Hindlimb muscle (tissue), 1 donor: ENCODE measurements at regions not wholly inside any gene's neighbourhood (a gene's known extent, or its start where the extent isn't known, plus 50 kb on each side); places are given as distances from the start of the nearest gene placed in this dataset.
"Not testable (repeated sequence)": the region's sequence is repeated elsewhere in the genome, so short reads cannot be mapped to it uniquely, and the experiment has no call there.

ENCODE experiments used
- DNase-seq: peaks from one replicate; pipeline ENCODE4 v3.0.0-alpha.2; 2013

DNA sequence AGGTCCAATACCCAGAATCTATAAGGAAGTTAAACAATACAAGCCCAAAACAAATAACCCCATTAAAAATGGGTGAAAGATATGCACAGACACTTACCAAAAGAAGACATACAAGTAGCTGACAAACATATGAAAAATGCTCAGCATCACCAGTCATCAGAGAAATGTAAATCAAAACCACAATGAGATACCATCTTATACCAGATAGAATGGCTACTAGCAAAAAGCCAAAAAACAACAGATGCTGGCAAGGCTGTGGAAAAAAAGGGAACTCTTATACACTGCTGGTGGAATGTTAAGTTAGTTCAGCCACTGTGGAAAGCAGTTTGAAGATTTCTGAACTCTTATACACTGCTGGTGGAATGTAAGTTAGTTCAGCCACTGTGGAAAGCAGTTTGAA lies 331.1 kb downstream of the KIF20B start:
- DNase-seq, result no peak

DNA sequence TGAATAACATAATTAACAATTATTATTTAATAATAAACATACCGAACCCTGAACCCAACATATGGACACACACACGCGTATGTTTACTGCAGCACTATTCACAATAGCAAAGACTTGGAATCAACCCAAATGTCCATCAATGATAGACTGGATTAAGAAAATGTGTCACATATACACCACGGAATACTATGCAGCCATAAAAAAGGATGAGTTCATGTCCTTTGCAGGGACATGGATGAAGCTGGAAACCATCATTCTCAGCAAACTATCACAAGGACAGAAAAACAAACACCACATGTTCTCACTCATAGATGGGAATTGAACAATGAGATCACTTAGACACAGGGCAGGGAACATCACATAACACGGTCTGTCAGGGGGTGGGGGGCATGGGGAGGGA lies 333.5 kb downstream of the KIF20B start:
- DNase-seq, result not testable (repeated sequence)

DNA sequence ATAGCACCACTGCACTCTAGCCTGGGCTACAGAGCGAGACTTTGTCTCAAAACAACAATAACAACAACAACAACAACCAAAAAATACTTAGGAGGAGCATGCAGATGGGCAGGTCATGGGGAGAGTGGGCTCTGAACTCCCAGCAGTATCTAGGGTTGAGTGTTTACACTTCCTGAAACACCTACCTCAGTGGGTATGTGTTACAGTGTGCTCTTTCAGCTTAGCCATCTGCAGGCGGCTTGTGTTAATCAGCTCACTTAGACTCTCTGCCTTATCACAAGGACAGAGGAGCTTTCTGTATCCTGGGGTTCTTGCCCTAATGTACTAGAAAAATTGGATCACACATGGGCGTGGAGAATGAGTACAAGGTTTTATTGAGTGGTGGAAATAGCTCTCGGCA lies 340.2 kb downstream of the KIF20B start:
- DNase-seq, result no peak

DNA sequence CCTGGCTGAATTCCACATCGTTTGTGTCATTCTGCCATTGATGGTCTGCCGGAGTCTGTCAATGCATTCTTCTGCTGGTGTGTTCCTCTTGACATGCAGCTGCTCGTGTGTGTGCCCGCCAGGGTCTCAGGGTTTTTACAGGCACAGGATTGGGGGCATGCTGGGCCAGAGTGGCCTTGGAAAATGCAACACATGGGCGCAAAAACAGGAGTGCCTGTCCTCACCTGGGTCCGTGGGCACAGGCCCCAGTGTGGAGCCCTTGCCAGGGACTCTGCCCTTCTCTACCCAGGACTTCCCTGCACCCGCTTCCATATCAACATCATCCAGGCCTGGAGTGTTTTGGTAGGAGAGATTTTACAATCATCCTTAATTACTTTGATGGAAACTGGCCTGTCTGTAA lies 340.7 kb downstream of the KIF20B start:
- no peak for DNase-seq

DNA sequence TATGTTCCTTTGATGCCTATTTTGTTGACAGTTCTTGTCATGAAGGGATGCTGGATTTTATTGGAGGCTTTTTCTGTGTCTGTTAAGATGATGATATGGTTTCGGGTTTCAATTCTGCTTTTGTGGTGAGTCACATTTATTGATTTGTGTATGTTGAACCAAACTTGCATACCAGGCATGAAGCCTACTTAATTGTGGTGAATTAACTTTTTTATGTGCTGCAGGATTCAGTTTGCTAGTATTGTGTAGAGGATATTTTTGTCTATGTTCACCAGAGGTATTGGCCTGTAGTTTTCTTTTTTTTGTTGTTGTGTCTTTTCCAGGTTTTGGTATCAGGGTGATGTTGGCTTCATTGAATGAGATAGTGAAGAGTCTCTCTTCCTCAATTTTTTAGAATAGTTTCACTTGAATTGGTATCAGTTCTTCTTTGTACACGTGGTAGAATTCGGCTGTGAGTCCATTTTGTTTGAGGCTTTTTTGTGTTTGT lies 345.9 kb downstream of the KIF20B start:
- no peak for DNase-seq

DNA sequence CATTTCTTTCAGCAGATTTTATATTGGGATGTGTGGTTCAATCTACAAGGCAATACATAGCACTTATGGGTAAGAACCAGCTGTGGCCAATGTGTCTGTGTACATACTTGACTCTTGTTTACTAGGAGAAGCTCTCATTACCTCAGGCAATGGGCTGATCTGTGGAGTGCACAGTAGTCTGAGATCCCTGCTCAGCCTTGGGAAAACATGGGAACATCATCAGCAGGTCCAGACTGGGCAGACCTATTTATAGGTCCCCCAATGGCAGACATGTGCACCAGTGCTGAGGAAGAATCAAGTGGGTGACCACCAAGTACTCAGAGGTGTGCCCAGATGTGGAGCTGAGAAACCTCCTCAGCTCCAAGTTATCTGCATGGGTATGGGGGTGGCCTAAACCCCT lies 349.7 kb downstream of the KIF20B start:
- no peak for DNase-seq

DNA sequence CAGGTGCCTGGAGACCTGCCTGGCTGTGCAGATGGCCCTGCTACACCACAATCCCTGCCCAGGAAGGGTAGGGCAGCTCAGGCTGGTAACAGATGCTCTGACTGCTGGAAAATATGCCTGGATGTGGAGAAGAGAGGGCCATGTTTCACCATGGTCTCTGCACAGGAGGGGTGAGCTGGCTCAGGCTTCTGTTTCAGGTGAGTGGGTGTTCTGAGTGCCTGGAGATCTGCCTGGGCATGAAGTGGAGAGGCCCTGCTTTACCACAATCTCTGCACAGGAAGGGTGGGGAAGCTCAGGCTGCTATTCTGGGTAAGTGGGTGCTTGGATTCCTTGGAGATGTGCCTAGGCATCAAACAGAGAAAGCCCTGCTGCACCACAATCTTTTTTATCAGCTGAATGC lies 350.1 kb downstream of the KIF20B start:
- DNase-seq, result no peak

DNA sequence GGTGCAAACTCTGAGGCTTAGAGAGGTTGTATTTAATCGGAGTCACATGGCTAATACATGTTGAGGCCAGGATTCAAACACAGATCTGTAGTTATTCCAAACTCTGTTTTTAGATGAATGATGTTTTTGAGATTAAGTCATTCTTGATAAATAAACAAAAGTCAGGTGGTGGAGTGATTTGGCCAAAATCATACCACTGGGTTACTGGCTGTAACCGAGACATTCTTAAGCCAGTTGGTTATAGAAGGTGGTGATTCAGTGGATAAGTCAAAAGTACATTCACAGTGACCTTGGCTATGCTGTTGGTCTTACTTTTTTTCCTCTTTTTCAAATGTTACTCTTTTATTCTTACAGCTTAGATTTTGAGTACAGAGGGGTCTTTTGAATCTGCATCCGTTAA lies 361.4 kb downstream of the KIF20B start:
- no peak for DNase-seq

DNA sequence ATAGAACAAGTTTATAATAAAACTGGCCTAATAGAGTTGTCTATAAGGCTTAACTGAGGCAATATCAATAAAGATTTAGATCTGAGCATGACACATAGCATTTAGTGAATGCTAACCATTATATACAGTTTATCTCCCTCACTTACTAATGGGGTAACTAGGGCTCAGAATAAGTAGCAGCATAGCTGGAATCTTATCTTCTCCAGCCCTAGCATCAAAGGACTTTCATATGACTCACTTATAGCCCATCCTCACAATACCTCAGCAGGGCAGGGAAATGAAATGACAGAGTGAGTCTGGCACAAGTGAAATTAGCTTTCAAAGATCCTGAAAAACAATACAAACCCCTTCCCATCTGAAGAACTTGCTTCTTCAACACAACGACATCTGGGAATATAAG lies 362.9 kb downstream of the KIF20B start:
- no peak for DNase-seq

DNA sequence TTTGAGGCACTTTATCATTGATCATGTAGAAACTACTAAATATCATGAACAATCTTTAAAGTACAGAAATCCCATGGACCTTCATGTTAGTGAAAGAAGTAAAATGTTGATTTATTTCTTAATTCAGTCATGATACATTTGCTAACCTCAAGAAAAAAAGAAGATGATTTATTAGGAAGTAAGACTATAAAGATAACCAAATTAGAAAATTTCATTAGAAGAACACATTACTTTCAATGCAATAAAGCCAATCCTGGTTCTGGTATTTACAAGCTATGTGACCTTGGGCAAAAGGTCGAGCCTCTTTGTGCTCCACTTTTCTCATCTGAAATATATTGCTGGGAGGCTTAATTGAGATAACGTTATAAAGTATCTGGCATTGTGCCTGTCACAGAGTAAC lies 365.0 kb downstream of the KIF20B start:
- no peak for DNase-seq

DNA sequence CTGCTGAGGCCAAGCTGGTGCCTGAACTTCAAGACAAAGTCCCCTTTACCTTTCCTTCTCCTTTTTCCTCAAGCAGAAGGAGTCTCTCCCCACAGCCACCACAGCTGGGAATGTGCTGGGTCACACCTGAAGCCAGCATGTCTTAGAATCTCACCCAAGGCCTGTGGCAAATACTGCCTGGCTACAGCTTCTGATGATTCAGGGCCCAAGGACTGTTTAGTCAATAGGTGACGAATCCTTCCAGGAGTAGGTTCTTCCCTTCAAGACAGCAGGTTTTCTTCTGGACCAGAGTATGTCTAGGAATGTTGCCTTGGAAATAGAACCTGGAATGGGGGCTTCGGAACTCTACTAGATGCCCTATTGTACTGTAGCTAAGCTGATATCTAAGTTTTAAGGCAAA lies 374.6 kb downstream of the KIF20B start:
- no peak for DNase-seq

DNA sequence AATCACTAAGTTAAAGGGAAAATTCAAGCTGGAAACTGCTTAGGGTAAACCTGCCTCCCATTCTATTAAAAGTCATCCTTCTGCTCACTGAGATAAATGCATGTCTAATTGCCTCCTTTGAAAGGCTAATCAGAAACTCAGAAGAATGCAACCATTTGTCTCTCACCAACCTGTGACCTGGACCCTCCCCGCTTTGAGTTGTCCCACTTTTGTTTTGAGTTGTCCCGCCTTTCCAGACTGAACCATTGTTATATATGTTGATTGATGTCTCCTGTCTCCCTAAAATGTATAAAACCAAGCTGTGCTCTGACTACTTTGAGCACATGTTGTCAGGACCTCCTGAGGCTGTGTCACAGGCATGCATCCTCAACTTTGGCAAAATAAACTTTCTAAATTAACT lies 378.4 kb downstream of the KIF20B start:
- no peak for DNase-seq

DNA sequence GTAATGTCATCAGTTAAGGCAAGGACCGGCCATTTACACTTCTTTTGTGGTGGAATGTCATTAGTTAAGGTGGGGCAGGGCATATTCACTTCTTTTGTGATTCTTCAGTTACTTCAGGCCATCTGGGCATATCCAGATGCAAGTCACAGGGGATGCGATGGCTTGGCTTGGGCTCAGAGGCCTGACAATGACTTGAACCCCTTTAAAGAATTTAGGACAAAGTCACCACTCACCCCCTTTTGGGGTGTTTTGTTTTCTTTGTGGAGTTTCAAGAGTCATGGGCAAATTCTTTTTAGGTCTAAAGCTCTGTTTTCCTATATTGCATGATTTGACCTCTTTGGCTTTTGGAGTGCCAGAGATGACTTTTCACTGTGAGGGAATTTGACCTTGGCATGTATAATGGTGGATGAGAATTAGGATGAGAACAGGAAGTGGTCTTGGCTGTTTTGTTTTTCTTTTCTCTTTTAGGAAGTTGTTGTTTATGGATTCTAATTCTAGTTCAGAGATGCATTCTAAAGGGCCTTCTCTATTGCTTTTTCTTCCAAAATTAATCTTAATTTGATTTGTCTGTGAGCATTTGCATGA lies 385.3 kb downstream of the KIF20B start:
- DNase-seq, result not testable (repeated sequence)

DNA sequence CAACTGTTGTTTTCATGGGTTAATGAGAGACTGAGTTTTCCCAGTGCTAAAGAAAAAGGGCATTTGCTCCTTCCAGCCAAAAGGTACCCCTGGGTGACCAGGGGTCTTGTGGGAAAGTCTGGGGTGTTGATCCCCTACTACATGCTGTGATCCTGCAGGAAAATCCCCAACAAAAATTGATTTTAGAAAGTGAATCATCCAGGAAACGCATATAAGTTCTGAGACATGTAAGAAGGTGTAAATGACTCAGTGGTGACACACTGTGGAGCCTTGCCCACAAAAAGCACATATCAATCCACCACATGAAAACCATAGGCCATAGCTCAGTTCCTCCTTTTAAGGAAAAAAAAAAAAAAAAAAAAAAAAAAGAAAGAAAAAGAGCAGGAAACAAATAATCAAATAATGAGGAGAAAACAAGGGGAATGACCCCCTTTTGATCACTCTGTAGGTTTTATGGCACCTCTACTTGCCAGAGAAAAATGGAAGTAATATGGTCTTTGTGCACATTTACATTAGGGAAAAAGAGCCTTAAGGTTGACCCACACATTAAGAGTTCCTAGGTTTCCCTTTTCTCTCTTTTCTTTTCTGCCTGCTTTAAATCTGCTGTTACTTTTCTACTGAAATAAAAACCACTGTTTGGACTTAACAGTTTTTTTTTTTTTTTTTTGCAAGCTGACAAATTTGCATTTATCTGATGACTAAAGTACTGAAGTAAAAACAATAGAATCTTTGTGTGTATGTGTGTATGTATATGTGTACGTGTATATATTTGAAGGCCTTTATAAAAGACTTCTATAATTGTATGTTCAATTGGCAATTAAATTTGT lies 386.0 kb downstream of the KIF20B start:
- no peak for DNase-seq

DNA sequence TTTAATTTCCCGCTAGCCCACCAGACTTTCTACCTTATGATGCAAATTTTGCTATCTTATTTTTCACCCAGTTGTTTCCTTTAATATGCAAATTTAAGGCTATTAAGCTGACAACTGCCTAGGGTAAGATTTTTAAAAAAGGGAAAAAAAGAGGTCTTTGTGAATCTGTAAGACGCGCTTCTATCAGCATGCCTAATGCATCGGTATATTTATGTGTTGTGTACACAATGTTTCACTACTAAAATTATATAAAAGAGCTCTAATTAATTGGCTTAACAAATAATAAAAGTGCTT lies 386.6 kb downstream of the KIF20B start:
- DNase-seq, result no peak

DNA sequence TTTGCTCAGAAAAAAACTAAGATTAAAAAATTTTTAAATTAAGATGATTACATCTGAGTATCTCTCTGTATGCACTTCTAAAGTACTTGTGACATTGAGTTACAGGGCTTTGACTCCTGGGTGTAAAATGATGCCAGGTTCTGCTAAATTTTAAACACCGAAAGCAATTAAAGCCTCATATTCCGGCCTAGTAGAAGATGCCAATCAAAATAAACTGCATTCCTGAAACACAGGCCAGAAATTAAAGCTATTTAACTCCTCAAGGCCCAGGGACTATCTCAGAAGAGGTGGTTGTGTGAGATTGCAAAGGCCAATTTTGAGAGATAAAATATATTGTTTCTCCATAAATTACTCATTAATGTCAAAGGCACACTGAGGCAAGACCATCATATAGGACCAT lies 388.3 kb downstream of the KIF20B start:
- DNase-seq, result no peak

DNA sequence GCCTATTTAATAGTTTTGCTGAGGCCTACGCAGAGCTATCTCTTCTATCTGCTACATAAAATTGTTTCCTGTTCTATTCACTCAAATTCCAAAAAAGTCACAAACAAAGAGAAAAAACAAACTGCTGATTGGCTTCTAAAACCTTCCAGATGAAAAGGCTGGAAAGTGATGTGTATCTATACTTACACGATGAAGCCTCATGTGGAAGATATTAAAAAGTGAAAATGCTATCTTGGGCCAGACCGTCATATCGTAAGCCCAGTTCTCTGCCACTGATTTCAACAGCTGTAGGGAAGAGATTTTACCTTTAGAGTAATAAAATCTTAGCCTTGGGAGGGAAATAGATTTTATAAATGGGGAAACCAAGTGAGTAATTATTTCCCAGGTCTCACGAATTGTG lies 394.8 kb downstream of the KIF20B start:
- peak; percentile 9 for DNase-seq

DNA sequence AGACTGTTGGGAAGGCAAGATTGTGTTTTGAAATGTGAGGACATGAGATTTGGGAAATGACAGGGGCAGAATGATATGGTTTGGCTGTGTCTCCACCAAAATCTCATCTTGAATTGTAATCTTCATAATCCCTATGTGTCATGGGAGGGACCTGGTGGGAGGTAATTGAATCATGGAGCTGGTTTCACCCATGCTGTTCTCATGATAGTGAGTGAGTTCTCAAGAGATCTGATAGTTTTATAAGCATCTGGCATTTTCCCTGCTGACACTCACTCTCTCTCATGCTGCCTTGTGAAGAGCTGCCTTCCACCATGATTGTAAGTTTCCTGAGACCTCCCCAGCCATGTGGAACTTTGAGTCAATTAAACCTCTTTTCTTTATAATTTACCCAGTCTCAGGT lies 406.2 kb downstream of the KIF20B start:
- not testable (repeated sequence) for DNase-seq

DNA sequence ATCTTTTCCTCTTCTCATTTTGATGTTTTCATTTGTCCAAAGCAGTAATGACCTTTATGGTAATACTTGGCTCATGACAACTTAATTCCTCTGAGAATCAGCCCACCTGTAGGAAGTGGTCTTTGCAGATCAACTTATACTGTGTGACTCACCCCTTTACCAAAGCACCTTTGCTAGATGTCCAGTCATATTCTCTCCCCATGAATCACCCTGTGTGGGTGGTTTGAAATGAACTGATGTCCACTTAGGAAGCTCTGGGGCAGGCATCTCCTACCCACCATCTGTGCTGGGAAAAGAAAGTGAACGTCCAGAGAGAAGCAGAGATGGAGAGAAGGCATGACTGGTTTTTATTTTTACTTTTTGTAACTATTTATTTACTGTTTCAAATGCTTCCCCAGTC lies 410.3 kb downstream of the KIF20B start:
- no peak for DNase-seq

DNA sequence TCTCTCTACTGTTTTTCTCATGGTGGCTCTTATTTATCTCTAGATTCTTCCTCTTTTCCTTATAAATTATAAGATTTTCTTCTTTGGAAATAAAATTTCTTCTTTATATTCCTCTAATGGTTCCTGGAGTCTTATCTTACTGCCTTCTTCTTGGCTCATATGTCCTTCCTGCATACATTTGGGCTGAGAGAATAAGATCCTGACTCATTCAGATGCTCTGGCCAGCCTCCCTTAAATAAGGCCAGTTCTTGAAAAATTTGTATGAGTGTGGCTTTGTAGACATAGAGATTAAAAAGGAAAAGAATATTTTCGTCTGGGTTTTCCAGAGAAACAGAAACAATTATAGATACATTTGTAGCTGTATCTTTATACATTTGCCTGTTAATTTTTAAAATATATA lies 411.3 kb downstream of the KIF20B start:
- no peak for DNase-seq

DNA sequence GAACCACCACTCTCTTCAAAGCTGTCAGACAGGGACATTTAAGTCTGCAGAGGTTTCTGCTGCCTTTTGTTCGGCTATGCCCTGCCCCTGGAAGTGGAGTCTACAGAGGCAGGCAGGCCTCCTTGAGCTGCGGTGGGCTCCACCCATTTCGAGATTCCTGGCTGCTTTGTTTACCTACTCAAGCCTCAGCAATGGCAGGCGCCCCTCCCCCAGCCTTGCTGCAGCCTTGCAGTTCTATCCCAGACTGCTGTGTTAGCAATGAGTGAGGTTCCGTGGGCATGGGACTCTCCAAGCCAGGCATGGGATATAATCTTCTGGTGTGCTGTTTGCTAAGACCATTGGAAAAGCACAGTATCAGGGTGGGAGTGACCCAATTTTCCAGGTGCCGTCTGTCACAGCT lies 417.2 kb downstream of the KIF20B start:
- not testable (repeated sequence) for DNase-seq

DNA sequence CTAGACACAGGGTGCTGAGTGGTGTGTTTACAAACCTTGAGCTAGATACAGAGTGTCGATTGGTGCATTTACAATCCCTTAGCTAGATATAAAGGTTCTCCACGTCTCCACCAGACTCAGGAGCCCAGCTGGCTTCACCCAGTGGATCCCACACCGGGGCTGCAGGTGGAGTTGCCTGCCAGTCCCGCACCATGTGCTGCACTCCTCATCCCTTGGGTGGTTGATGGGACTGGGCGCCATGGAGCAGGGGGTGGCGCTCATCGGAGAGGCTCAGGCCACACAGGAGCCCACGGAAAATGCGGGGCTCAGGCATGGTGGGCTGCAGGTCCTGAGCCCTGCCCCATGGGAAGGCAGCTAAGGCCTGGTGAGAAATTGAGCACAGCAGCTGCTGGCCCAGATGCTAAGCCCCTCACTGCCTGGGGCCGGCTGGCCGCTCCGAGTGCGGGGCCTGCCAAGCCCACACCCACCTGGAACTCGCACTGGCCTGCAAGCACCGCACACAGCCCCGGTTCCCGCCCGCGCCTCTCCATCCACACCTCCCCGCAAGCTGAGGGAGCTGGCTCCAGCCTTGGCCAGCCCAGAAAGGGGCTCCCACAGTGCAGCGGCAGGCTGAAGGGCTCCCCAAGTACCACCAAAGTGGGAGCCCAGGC lies 418.4 kb downstream of the KIF20B start:
- DNase-seq, result not testable (repeated sequence)

DNA sequence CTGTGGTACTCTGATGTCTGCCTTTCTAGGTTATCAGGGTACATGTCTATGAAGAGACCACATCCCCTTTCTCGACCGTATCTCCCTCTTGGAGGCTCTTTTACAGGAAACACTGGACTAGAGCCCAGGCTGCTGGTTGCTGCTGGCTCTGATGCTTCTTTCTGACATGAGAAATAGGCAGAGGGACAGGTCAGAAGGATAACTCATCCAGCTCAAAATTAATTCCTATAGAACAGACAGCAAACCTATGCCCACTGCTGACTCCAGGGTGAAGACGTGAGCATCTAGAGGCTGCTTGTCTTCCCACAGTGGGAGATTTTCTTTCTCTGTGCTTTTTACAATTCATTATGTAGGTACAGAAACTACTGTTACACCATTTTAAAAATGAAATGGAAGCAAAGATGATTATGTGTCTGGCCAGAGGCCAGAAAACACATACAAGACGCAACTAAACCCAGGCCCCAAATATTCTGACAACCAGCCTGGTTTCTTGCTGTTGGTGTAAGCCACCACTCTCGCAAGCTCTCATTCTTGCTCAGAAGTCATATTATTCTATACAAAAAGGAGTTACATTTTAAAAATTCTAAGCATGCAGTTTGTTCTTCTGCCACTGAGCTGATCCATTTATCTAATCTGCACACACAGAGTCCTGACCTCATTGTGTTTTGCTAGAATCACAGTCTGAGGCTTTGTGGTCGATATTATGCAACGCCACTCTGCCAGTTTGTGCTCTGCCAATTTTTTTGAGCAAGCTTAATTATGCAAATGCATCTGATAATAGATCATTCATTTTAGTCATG lies 424.3 kb downstream of the KIF20B start:
- DNase-seq, result no peak
